MM.1S (cell line): ENCODE measurements at regions not wholly inside any gene's neighbourhood (a gene's known extent, or its start where the extent isn't known, plus 50 kb on each side); places are given as distances from the start of the nearest gene placed in this dataset.

Source experiments
- DNase-seq: peaks from one replicate; pipeline ENCODE4 v3.0.0-alpha.2; 2015
- H2AFZ ChIP-seq: fragments of 300-600 bp; sonication (generic); 2 replicates; pipeline ENCODE4 v1.6.0; 2016; ENCODE audit warnings: antibody characterized with exemption, low read length
- H3F3A ChIP-seq: fragments of 300-600 bp; sonication (generic); 2 replicates; pipeline ENCODE4 v1.6.1; 2016; ENCODE audit warnings: mild to moderate bottlenecking, antibody characterized with exemption, low read length, moderate library complexity, mixed read lengths; ENCODE audit not compliant: insufficient read depth
- H3K27ac ChIP-seq: fragments of 300-600 bp; sonication (generic); 2 replicates; pipeline ENCODE4 v1.5.1; 2016; ENCODE audit warnings: mild to moderate bottlenecking, low read length
- H3K27me3 ChIP-seq: fragments of 300-600 bp; sonication (generic); replicated peaks from 2 replicates; pipeline ENCODE4 v1.6.0; 2016; ENCODE audit warnings: low read length; ENCODE audit not compliant: insufficient read depth
- H3K36me3 ChIP-seq: fragments of 300-600 bp; sonication (generic); replicated peaks from 2 replicates; pipeline ENCODE4 v1.6.1; 2016; ENCODE audit warnings: mild to moderate bottlenecking, low read length, mixed read lengths; ENCODE audit not compliant: insufficient read depth
- H3K4me1 ChIP-seq: fragments of 300-600 bp; sonication (generic); 2 replicates; pipeline ENCODE4 v1.6.1; 2016; ENCODE audit warnings: low read length, mixed read lengths
- H3K4me2 ChIP-seq: fragments of 300-600 bp; sonication (generic); 2 replicates; pipeline ENCODE4 v1.6.0; 2016; ENCODE audit warnings: low read depth, low read length
- H3K4me3 ChIP-seq: fragments of 300-600 bp; sonication (generic); 2 replicates; pipeline ENCODE4 v1.5.1; 2016; ENCODE audit warnings: low read length, mixed read lengths
- H3K79me2 ChIP-seq: fragments of 300-600 bp; sonication (generic); 2 replicates; pipeline ENCODE4 v1.6.1; 2016; ENCODE audit warnings: mixed run types, low read length, mixed read lengths
- H3K9ac ChIP-seq: fragments of 300-600 bp; sonication (generic); 2 replicates; pipeline ENCODE4 v1.6.1; 2016; ENCODE audit warnings: low read length, mixed read lengths
- H3K9me2 ChIP-seq: fragments of 300-600 bp; sonication (generic); replicated peaks from 2 replicates; pipeline ENCODE4 v1.6.1; 2016; ENCODE audit warnings: mild to moderate bottlenecking, low read length, mixed read lengths; ENCODE audit not compliant: insufficient read depth
- H3K9me3 ChIP-seq: fragments of 300-600 bp; sonication (generic); replicated peaks from 2 replicates; pipeline ENCODE4 v1.6.1; 2016; ENCODE audit warnings: mild to moderate bottlenecking, low read length, mixed read lengths; ENCODE audit not compliant: insufficient read depth
- H4K20me1 ChIP-seq: fragments of 300-600 bp; sonication (generic); 2 replicates; pipeline ENCODE4 v1.6.1; 2016; ENCODE audit warnings: mild to moderate bottlenecking, low read length, moderate library complexity, mixed read lengths; ENCODE audit not compliant: insufficient read depth
- CTCF ChIP-seq: fragments of 300-600 bp; sonication (generic); IDR thresholded peaks from 2 replicates; pipeline ENCODE4 v1.5.1; 2016; ENCODE audit warnings: antibody characterized with exemption, low read length, mixed read lengths
- EZH2 ChIP-seq: fragments of 300-600 bp; sonication (generic); optimal IDR thresholded peaks from 2 replicates; pipeline ENCODE3; 2017; ENCODE audit warnings: low read depth, mild to moderate bottlenecking, antibody characterized with exemption, low read length, mixed read lengths
- EZH2phosphoT487 ChIP-seq: fragments of 300-600 bp; sonication (generic); IDR thresholded peaks from 2 replicates; pipeline ENCODE4 v1.6.1; 2018; ENCODE audit warnings: antibody characterized with exemption, low read length

- Histone ChIP-seq H3K4me2 (no peak overlapping the region), H3K79me2 (no peaks in the 10 kb centered on the region), H2AFZ (no peak overlapping the region), H3K36me3 (no peaks in the 10 kb centered on the region), H3K9ac (no peak overlapping the region), H3K4me1 (no peaks in the 10 kb centered on the region), H3K9me2 (no peaks in the 10 kb centered on the region), H3K9me3 (no peaks in the 10 kb centered on the region), H3F3A (no peaks in the 10 kb centered on the region), H3K4me3 (no peak overlapping the region), H3K27ac (no peak overlapping the region), H4K20me1 (no peaks in the 10 kb centered on the region), H3K27me3 (no peaks in the 10 kb centered on the region)
- DNase-seq, result no peak
- no peak for TF ChIP-seq EZH2phosphoT487
- TF ChIP-seq EZH2, result no peak
- TF ChIP-seq CTCF, result no peak
Measured at GRCh38 chr5:167576897-167577296, 714.5 kb upstream of the WWC1 start.

- Histone ChIP-seq H3F3A (no peaks in the 10 kb centered on the region), H3K9me2 (no peaks in the 10 kb centered on the region), H3K27ac (no peak overlapping the region), H3K4me2 (no peak overlapping the region), H4K20me1 (no peaks in the 10 kb centered on the region), H3K36me3 (no peaks in the 10 kb centered on the region), H3K27me3 (no peaks in the 10 kb centered on the region), H3K79me2 (no peaks in the 10 kb centered on the region), H3K4me3 (no peak overlapping the region), H3K4me1 (no peaks in the 10 kb centered on the region), H3K9me3 (no peaks in the 10 kb centered on the region), H2AFZ (no peak overlapping the region), H3K9ac (no peak overlapping the region)
- no peak for DNase-seq
- TF ChIP-seq EZH2phosphoT487 (no peak), CTCF (no peak), EZH2 (no peak)
Measured at GRCh38 chr5:167577616-167578015, 713.8 kb upstream of the WWC1 start.

- Histone ChIP-seq H3K4me1 (no peaks in the 10 kb centered on the region), H3K36me3 (no peaks in the 10 kb centered on the region), H3K9me3 (no peaks in the 10 kb centered on the region), H3K27me3 (no peaks in the 10 kb centered on the region), H3K4me2 (no peak overlapping the region), H3K27ac (no peak overlapping the region), H3K9me2 (no peaks in the 10 kb centered on the region), H3K9ac (no peak overlapping the region), H3F3A (no peaks in the 10 kb centered on the region), H3K79me2 (no peaks in the 10 kb centered on the region), H3K4me3 (no peak overlapping the region), H2AFZ (no peak overlapping the region), H4K20me1 (no peaks in the 10 kb centered on the region)
- DNase-seq, result no peak
- TF ChIP-seq CTCF (no peak), EZH2phosphoT487 (no peak), EZH2 (no peak)
Measured at GRCh38 chr5:167578977-167579692, 712.3 kb upstream of the WWC1 start.
